PC-3 (cell line): ENCODE measurements at regions not wholly inside any gene's neighbourhood (a gene's known extent, or its start where the extent isn't known, plus 50 kb on each side); places are given as distances from the start of the nearest gene placed in this dataset.

Source experiments
- ATAC-seq: fragments of 200-7000 bp; cut with Tn5 transposase; 2 replicates; pipeline ENCODE4 v1.9.1; 2020; ENCODE audit warnings: mild to moderate bottlenecking, moderate library complexity
- BruUV-seq: library from RNA; stranded (reverse); fragments of 400-500 nt; replicated peaks from 2 replicates; lab custom pipeline; 2021; lab: Mats Ljungman, UMichigan
- CTCF ChIA-PET: fragments of 300-600 bp; sonication (Branson Sonifier 250); formaldehyde crosslinking; loops from one replicate; lab custom pipeline; 2022; ENCODE audit warnings: antibody characterized with exemption; lab: Charles Lee
- POLR2A ChIA-PET: fragments of 300-600 bp; sonication (Branson Sonifier 250); formaldehyde crosslinking; loops from one replicate; lab custom pipeline; 2022; ENCODE audit warnings: antibody characterized with exemption; ENCODE audit not compliant: unreplicated experiment; lab: Charles Lee
- DNase-seq: peaks from one replicate; pipeline ENCODE4 v3.0.0-alpha.2; 2015
- H2AFZ ChIP-seq: fragments of 300-600 bp; sonication (generic); 2 replicates; pipeline ENCODE4 v1.6.0; 2016; ENCODE audit warnings: antibody characterized with exemption, low read length
- H3F3A ChIP-seq: fragments of 300-600 bp; sonication (generic); one replicate; pipeline ENCODE4 v1.6.0; 2017; ENCODE audit warnings: antibody characterized with exemption, low read length, control low read depth, mild to moderate bottlenecking; ENCODE audit not compliant: unreplicated experiment
- H3K27ac ChIP-seq: fragments of 300-600 bp; sonication (generic); 2 replicates; pipeline ENCODE4 v1.5.1; 2016; ENCODE audit warnings: mild to moderate bottlenecking, low read length
- H3K27me3 ChIP-seq: fragments of 300-600 bp; sonication (generic); 2 replicates; pipeline ENCODE4 v1.6.1; 2016; ENCODE audit warnings: low read length, mixed read lengths
- H3K36me3 ChIP-seq: fragments of 300-600 bp; sonication (generic); 2 replicates; pipeline ENCODE4 v1.6.1; 2016; ENCODE audit warnings: low read depth, mixed run types, low read length, mixed read lengths
- H3K4me1 ChIP-seq: fragments of 300-600 bp; sonication (generic); 2 replicates; pipeline ENCODE4 v1.5.1; 2016; ENCODE audit warnings: low read length; ENCODE audit not compliant: insufficient read depth
- H3K4me2 ChIP-seq: fragments of 300-600 bp; sonication (generic); 2 replicates; pipeline ENCODE4 v1.6.0; 2016; ENCODE audit warnings: low read length
- H3K4me3 ChIP-seq: fragments of 300-600 bp; sonication (generic); 2 replicates; pipeline ENCODE4 v1.5.1; 2016; ENCODE audit warnings: mild to moderate bottlenecking, low read length, mixed read lengths
- H3K79me2 ChIP-seq: fragments of 300-600 bp; sonication (generic); 2 replicates; pipeline ENCODE4 v1.6.1; 2017; ENCODE audit warnings: low read length, mixed read lengths
- H3K9ac ChIP-seq: fragments of 300-600 bp; sonication (generic); 2 replicates; pipeline ENCODE4 v1.6.0; 2016; ENCODE audit warnings: mild to moderate bottlenecking, low read length
- H3K9me2 ChIP-seq: fragments of 300-600 bp; sonication (generic); replicated peaks from 2 replicates; pipeline ENCODE4 v1.6.1; 2016; ENCODE audit warnings: mixed run types, low read length, mixed read lengths
- H3K9me3 ChIP-seq: fragments of 300-600 bp; sonication (generic); 2 replicates; pipeline ENCODE4 v1.6.1; 2016; ENCODE audit warnings: low read length, mixed read lengths
- H4K20me1 ChIP-seq: fragments of 300-600 bp; sonication (generic); 2 replicates; pipeline ENCODE4 v1.6.1; 2016; ENCODE audit warnings: low read length, mixed read lengths
- EZH2 ChIP-seq: fragments of 300-600 bp; sonication (generic); IDR thresholded peaks from one replicate; pipeline ENCODE4 v1.6.1; 2017; ENCODE audit warnings: antibody characterized with exemption, mild to moderate bottlenecking, low read length; ENCODE audit not compliant: unreplicated experiment
- EZH2phosphoT487 ChIP-seq: fragments of 300-600 bp; sonication (generic); IDR thresholded peaks from 2 replicates; pipeline ENCODE4 v1.6.1; 2018; ENCODE audit warnings: mild to moderate bottlenecking, antibody characterized with exemption, low read length, borderline replicate concordance
- intact Hi-C: fragments of 100-400 bp; cut with micrococcal nuclease; formaldehyde crosslinking; loops from 2 replicates; pipeline ENCODE4 v1.9.0; 2023
- TF ChIP-seq, protein P1 (sequence below): fragments of 300-600 bp; sonication (generic); conservative IDR thresholded peaks from 2 replicates; pipeline ENCODE4 v1.5.1; 2017; ENCODE audit warnings: antibody characterized with exemption, low read depth, mild to moderate bottlenecking, low read length

DNA sequence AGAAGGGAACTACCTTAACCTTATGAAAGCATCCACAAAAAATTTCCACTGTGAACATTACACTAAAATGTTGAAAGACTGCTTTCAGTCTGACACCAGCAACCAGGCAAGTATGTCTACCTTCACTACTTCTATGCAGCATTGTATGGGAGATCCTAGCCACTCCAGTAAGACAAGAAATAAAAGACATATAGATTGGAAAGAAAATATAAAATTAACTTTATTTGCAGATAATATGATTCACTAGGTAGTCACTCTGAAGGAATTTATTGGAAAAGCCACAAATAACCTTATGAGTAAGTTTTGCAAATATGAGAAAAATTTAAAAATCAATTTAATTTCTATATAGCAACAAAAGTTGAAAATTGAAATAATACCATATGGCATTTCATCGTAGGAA, 172.0 kb downstream of the RERGL start:
- TF ChIP-seq, protein P1, sequence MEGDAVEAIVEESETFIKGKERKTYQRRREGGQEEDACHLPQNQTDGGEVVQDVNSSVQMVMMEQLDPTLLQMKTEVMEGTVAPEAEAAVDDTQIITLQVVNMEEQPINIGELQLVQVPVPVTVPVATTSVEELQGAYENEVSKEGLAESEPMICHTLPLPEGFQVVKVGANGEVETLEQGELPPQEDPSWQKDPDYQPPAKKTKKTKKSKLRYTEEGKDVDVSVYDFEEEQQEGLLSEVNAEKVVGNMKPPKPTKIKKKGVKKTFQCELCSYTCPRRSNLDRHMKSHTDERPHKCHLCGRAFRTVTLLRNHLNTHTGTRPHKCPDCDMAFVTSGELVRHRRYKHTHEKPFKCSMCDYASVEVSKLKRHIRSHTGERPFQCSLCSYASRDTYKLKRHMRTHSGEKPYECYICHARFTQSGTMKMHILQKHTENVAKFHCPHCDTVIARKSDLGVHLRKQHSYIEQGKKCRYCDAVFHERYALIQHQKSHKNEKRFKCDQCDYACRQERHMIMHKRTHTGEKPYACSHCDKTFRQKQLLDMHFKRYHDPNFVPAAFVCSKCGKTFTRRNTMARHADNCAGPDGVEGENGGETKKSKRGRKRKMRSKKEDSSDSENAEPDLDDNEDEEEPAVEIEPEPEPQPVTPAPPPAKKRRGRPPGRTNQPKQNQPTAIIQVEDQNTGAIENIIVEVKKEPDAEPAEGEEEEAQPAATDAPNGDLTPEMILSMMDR: no peak
- Histone ChIP-seq H2AFZ (no peak overlapping the region), H3F3A (no peaks in the 10 kb centered on the region), H4K20me1 (no peaks in the 10 kb centered on the region), H3K36me3 (no peaks in the 10 kb centered on the region; the same call in 1 of the 2 replicates), H3K27me3 (no peaks in the 10 kb centered on the region), H3K79me2 (no peaks in the 10 kb centered on the region), H3K4me1 (peaks cover 29% of the 10 kb centered on the region), H3K9ac (no peak overlapping the region), H3K4me3 (peak overlapping the region; percentile 44), H3K4me2 (peak overlapping the region; percentile 76), H3K9me2 (no peaks in the 10 kb centered on the region), H3K9me3 (0 out of 2 replicates have a peak, but pooled peaks cover 5% of the 10 kb centered on the region), H3K27ac (peak overlapping the region; percentile 66)
- ATAC-seq (peak; percentile 95), DNase-seq (peak; percentile 77)
- ChIA-PET POLR2A (no interaction called here), CTCF (no interaction called here)
- BruUV-seq: no TSS peak
- intact Hi-C loops: no loop called here

DNA sequence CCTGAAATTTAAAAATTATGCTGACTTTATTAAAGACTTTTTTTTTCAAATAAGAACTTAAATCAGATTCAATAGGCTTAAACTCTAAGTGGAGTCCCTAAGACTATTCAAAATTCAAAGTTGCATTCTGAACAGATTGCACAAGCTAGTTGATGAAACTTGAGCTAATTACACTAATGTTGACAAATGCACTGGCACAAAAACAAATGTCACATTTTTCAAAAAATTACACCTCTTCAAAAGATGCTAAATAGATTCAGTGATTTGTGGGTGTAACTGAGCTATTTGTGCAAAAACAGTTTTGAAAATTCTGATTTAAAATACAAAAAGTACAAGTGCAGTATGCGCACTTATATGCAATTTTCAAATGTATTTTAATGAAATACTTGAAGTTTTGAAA, 205.4 kb downstream of the RERGL start:
- ChIA-PET POLR2A (no interaction called here), CTCF (no interaction called here)
- no peak overlapping the region for H3K4me2 ChIP-seq
- DNase-seq (no peak), ATAC-seq (no peak)
- no peak overlapping the region for H3K9ac ChIP-seq
- BruUV-seq: no TSS peak
- no peaks in the 10 kb centered on the region for H3K9me3 ChIP-seq
- intact Hi-C loops: no loop called here
- no peaks in the 10 kb centered on the region for H3K9me2 ChIP-seq
- H3K4me3 ChIP-seq: no peak overlapping the region
- no peak overlapping the region for H2AFZ ChIP-seq
- H3K36me3 ChIP-seq: no peaks in the 10 kb centered on the region
- no peaks in the 10 kb centered on the region for H3K4me1 ChIP-seq
- H3K27ac ChIP-seq: no peak overlapping the region
- H4K20me1 ChIP-seq: no peaks in the 10 kb centered on the region
- no peaks in the 10 kb centered on the region for H3K79me2 ChIP-seq
- H3F3A ChIP-seq: no peaks in the 10 kb centered on the region
- no peak for TF ChIP-seq EZH2
- no peak for TF ChIP-seq EZH2phosphoT487
- TF ChIP-seq, protein P1: no peak
- H3K27me3 ChIP-seq: no peaks in the 10 kb centered on the region

DNA sequence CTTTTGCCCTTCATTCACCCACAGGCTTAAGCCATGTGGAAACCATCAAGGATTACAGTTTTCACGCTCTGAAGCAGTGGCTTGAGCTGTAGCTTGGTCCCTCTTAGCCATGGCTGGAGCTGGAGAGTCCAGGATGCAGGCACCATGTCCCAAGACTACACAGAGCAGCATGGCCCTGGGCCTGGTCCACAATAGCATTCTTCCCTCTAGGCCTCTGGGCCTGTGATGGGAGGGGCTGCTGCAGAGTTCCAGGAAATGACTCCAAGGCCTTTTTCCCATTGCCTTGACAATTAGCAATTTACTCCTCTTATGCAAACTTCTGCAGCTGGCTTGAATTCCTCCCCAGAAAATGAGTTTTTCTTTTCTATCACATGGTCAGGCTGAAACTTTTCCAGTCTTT, 211.3 kb downstream of the RERGL start:
- Histone ChIP-seq H3K9me2 (no peaks in the 10 kb centered on the region), H3K4me3 (no peak overlapping the region), H3K36me3 (no peaks in the 10 kb centered on the region), H4K20me1 (no peaks in the 10 kb centered on the region), H3K27me3 (no peaks in the 10 kb centered on the region), H3K4me1 (no peaks in the 10 kb centered on the region), H3K9ac (no peak overlapping the region), H2AFZ (no peak overlapping the region), H3F3A (no peaks in the 10 kb centered on the region), H3K79me2 (no peaks in the 10 kb centered on the region), H3K4me2 (no peak overlapping the region), H3K9me3 (no peaks in the 10 kb centered on the region), H3K27ac (no peak overlapping the region)
- no peak for DNase-seq
- POLR2A ChIA-PET: no interaction called here
- ATAC-seq: no peak
- TF ChIP-seq EZH2: no peak
- no peak for TF ChIP-seq EZH2phosphoT487
- TF ChIP-seq, protein P1: no peak
- CTCF ChIA-PET: no interaction called here
- BruUV-seq: no TSS peak
- intact Hi-C loops: loop anchor here (5.0 kb wide), 1 partner anchor 101 kb away; no protein-coding TSS in a partner anchor
